NCI-H460 (cell line): ENCODE measurements at regions not wholly inside any gene's neighbourhood (a gene's known extent, or its start where the extent isn't known, plus 50 kb on each side); places are given as distances from the start of the nearest gene placed in this dataset.
"Not testable (repeated sequence)": the region's sequence is repeated elsewhere in the genome, so short reads cannot be mapped to it uniquely, and the experiment has no call there.

Source experiments
- DNase-seq: peaks from one replicate; pipeline ENCODE4 v3.0.0-alpha.2; 2016; ENCODE audit warnings: low read depth; ENCODE audit errors: extremely low read depth

- DNase-seq = no peak
These were observed 194.0 kb downstream of the FAM181B start for GRCh38 chr11:82539669-82540068.

- no peak for DNase-seq
These were observed 197.0 kb downstream of the FAM181B start for GRCh38 chr11:82536706-82537105.

DNA sequence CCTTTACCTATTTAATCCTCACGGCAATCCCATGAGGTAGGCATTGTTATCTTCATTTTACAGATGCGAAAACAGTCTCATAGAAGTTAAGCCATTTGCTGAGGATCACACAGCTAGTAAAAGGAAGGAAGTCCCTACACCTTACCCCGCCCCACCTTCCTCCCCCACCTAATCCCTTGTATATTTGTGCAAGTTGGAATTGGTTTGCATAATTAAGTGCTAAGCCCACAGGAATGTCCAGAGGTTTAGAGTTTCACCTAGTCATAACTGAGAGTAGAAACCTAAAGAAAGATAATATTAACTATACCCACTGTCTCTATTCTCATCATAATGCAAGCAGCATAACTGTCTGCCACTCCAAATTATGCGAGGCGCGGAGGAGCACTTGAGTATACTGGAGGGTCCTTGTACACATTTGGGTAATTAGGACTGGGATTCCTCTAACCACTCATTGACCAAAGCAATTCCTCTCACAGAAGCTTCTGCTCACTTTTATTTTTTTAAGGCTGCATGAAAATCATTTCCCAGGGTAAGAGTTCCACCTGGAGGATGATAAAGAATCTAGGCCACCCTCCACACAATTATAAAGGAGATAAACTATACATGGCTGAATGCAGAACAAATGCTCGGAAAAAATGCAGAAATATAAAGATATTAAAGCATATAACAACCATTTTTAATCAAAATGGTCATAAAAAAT lies 199.9 kb downstream of the FAM181B start:
- no peak for DNase-seq

DNA sequence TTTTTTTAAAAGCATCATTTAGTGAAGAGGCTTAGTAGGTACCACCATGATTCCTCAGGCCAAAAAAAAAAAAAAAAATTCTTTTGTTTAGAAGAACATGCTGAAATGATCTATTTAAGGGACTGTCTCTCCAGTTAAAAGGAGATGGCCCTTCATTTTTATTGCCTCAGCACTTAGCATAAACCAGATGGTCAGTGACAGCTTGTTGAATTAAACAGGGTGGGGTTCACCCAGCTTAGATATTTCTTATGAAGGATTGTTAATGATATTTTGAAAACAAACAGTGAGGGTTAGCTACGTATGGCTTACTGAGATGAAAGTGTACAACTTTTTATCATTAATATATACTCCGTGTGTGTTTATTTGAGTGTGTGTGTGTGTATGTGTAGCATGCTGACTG lies 203.7 kb downstream of the FAM181B start:
- no peak for DNase-seq

DNA sequence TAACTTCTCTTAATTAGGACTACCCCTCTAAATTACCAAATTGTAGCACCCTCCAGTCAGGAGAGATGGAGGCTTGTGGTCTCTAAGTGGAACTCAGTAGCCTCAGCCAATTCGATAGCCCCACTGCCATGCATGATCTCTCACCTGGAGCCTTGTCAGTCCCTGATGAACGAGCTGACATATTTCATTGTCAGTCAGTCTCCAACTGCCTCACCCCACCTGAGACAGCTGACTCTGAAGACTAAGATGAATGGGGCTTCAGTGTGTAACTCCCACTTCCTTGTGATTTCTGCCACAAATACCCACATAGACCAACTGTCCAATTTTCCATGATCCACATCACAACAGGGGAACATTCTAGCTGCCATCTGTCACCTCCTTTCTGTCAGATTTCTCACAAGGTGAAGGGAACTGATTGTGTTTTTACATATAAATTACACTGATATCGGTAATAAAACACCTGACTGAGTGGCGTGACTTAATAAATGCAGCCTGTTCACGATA lies 206.5 kb downstream of the FAM181B start:
- no peak for DNase-seq

DNA sequence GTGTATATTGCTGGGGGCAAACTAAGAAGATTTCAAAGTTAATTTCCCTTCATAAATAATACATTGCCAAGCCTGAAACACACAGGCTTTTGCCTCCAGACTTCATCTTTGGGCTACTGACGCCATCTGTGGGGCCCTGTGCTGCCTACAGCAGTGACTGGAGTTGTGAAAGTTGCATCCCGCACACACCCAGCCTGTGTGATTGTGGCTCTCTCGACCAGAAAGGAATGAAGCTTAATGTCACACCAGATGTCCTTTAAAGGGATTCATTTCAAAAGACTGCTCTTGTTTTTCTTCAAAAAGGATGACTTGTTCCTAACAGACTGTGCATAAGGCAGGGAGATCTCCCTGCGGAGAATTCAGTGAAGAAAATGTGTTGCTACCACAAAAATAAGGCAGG lies 210.5 kb downstream of the FAM181B start:
- no peak for DNase-seq

- no peak for DNase-seq
These were observed 212.2 kb downstream of the FAM181B start for GRCh38 chr11:82521427-82521826.

GRCh38 chr11:82507288-82507687 lies 226.4 kb downstream of the FAM181B start:
- no peak for DNase-seq

- DNase-seq = no peak
These were observed 228.3 kb downstream of the FAM181B start for GRCh38 chr11:82505379-82505778.

GRCh38 chr11:82501174-82501573 lies 232.5 kb downstream of the FAM181B start:
- DNase-seq = not testable (repeated sequence)

GRCh38 chr11:82494988-82495432 lies 238.7 kb downstream of the FAM181B start:
- no peak for DNase-seq

DNA sequence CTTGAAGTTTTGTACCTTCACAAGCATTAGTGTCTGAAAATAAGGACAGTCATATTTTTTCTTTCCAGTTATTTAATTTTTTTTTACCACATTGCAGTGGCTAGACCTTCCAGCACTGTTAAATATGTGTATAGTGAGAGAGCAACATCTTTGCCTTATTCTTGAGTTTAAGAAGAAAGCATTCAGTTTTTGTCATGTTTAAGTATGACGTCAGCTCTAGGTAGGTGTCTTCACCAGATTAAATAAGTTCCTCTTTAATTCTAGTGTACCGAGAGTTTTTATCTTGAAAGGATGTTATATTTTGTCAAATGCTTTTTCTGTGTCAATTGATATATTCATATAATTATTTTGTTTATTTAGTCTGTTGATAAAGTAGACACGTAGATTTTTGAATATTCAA lies 258.8 kb downstream of the FAM181B start:
- no peak for DNase-seq

- DNase-seq = no peak
These were observed 268.2 kb downstream of the FAM181B start for GRCh38 chr11:82465481-82465880.

DNA sequence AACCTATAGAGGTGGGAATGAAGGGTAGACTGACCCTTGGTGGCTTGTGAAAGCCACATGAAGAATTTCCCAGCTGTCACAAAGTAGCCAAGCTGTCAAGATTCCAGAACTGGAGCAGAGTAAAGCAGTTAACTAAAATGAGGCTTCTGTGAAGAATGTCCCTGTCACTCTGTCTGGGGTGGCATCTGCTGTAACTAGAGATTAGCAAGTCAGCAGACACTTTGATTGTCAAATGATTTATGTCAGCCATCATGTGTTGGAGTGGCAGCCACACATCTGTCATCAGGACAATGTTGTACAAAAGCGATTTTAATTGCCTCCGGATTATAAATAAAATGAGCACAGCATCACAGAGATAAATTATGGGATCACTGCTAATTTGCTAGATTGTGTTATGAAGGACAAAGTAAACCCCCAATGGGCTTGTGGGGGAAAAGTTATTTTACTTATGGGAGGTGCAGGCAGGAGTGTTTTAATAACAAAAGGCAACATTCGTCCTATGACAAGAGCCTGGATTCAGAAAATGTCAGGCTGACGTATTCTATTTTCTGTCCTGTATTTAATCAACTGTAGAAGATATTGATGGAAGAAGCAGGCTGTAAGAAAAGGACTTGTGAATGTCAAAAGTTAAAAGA lies 270.9 kb downstream of the FAM181B start:
- no peak for DNase-seq

GRCh38 chr11:82458761-82459160 lies 274.9 kb downstream of the FAM181B start:
- DNase-seq = no peak

DNA sequence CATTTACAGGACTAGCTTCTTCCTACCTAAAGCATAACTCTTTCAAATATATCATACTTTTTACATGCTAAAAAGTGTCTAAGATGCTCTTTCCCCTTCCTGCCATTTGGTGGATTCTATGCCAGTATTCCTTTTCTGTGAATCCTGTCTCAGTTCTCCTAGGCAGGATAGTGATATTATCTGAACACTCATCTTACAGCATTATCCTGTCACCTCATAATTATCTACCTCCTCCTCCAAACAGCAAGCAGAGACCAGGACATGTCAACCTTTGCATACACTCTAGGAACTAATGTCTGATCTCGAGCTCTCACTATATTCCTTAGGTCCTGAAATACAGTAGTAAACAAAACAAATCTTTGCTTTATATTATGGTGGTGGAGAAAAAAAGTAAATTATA lies 275.5 kb downstream of the FAM181B start:
- no peak for DNase-seq

DNA sequence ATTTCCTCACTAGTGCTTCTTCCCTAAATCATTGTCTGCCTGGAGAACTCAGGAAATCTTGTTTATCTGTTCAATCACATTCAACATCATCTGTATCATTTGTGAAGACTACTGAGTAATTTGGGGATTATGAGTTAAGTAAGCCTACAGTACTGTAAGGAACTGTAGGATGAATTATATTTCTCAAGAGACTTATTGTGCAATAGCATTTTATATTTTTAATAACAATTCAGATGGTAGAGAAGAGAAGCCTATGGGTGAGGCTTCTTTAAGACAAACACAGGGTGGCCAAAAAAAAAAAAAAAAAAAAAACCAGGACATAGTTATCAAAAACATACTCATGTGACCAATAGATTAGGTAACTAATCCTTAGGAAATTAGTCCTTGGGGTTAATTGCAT lies 282.7 kb downstream of the FAM181B start:
- no peak for DNase-seq

GRCh38 chr11:82406611-82407010 lies 327.1 kb downstream of the FAM181B start:
- no peak for DNase-seq

DNA sequence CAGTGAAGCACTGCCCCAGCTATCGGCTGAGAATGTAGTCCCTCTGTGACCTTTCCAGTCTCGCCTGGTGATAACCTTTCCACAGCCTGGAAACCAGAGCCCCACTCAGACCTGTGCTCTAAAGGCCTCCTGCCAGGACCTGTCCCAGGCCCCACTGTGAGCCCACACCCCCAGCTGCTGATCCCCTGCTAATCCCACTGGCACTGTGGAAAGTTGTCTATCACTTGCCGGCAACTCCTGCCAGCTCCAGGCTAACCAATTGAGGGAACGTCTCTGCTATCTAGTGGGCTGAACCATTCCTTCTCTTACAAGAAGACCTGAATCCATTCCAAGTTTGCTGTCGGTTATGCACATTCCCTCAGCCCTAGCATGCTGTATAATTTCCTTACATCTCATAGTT lies 328.2 kb downstream of the FAM181B start:
- no peak for DNase-seq

GRCh38 chr11:82404981-82405380 lies 328.7 kb downstream of the FAM181B start:
- no peak for DNase-seq

DNA sequence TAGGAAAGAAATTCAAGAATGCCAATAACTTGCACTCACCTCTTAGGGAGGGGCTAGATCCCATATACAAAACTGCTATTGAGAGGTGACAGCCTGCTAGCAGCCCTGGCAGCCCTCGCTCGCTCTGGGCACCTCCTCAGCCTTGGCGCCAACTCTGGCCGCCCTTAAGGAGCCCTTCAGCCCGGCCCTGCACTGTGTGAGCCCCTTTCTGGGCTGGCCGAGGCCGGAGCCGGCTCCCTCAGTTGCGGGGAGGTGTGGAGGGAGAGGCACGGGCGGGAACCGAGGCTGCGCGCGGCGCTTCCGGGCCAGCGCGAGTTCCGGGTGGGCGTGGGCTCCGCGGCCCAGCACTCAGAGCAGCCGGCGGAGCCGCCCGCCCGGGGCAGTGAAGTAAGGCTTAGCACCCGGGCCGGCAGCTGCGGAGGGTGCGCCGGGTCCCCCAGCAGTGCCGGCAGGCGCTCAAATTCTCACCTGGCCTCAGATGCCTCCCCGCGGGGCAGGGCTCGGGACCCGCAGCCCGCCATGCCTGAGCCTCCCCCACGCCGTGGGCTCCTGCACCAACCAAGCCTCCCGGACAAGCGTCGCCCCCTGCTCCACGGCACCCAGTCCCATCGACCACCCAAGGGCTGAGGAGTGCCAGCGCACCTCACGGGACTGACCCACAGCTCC lies 329.9 kb downstream of the FAM181B start:
- no peak for DNase-seq

DNA sequence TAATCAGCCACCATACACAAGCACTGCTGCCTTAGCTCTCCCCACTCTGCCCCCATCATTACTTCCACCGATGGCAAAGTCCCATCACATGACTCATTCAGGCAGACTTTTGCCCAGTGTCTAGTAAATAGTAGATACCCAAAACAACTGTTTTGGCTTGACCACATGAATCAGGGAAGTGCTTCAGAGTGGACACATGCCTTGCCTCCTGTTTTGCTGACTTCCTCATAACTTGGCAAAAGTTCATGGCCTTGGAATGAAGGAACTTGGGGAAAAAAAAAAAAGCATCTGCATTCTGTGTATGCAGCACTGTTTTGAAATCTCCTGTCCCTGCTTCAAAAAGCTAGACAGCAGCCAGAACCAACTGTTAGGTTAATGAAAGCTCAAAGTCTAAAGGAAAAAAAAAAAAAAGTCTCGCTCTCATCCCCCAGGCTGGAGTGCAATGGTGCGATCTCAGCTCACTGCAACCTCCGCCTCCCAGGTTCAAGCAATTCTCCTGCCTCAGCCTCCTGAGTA lies 335.3 kb downstream of the FAM181B start:
- DNase-seq = no peak
